ENCODE measurements at regions not wholly inside any gene's neighbourhood (a gene's known extent, or its start where the extent isn't known, plus 50 kb on each side); places are given as distances from the start of the nearest gene placed in this dataset.

DNA sequence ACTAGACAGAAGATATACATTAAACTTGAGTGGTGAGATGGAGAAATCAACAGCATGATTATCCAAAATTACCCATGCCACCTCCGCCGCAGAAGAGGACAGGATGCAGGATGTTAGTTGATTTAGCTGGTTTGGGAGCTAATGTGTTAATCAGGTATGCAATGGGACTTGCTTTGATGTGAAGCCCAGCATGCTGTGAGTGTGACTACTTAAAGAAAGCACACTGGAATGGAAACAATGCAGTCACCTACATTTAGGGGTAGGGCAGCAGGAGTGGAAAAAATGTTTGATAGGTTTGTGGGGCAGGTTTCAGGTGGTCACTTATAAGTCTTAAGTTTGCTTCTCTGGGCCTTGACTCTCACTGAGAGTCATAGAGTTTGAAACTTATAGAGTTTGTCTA lies 170.0 kb upstream of the DAAM1 start:
- ChIA-PET POLR2A (no interaction called here), CTCF (ENCODE audit: low intra/inter-chr PET ratio, low total read pairs) (no interaction called here)
- Histone ChIP-seq H3K27me3 (ENCODE audit: control insufficient read depth in 1 of 2, insufficient read depth in 2 of 2, low read length in 2 of 2) (no peaks in the 10 kb centered on the region), H4K20me1 (ENCODE audit: insufficient read depth, low read length) (no peaks in the 10 kb centered on the region), H3K4me1 (ENCODE audit: insufficient read depth, low read length) (peaks cover 6% of the 10 kb centered on the region), H2AFZ (ENCODE audit: low read length) (no peak overlapping the region), H3K36me3 (replicated peaks in 1 of 2; ENCODE audit: control insufficient read depth in 1 of 2, insufficient read depth in 2 of 2, low read length in 2 of 2) (no peaks in the 10 kb centered on the region), H3K79me2 (ENCODE audit: insufficient read depth, low read length) (no peaks in the 10 kb centered on the region), H3K4me3 (replicated peaks in 1 of 3; ENCODE audit: insufficient read depth in 1 of 3, low read depth in 2 of 3, low read length in 3 of 3) (no peak overlapping the region), H3K9ac (ENCODE audit: insufficient read depth, low read depth, low read length) (no peak overlapping the region), H3K9me3 (ENCODE audit: low read length) (peaks cover 2% of the 10 kb centered on the region; the same call in 1 of the 2 replicates), H3K27ac (ENCODE audit: extremely low read length, insufficient read depth, low read length) (no peak overlapping the region), H3K4me2 (ENCODE audit: low read depth, low read length) (no peak overlapping the region)
- no peak for DNase-seq (ENCODE audit: low spot score)
- 11% methylated on average over 2 of the region's 2 CpGs for WGBS (ENCODE audit: low lambda C conversion rate)
- in situ Hi-C loops (cut with HindIII; ENCODE audit: extremely low pct_ligation_motif_present, low pct_unique_long_range_greater_than_20kb) = no loop called here
- no peak for TF ChIP-seq TOPORS (CRISPR knock-in tag; IDR thresholded peaks at IDR 0.05)
- TF ChIP-seq ZNF251 (CRISPR knock-in tag; IDR thresholded peaks at IDR 0.05) = no peak
- no peak for TF ChIP-seq ATF7-NPFF (CRISPR knock-in tag; IDR thresholded peaks at IDR 0.05; ENCODE audit: low read depth)
- TF ChIP-seq NFRKB (IDR thresholded peaks at IDR 0.05) = no peak
- no peak for TF ChIP-seq ZFYVE20 (CRISPR knock-in tag; IDR thresholded peaks at IDR 0.05; ENCODE audit: borderline replicate concordance, low read depth)
- intact Hi-C loops (cut with micrococcal nuclease; ENCODE audit: unreplicated experiment) = no loop called here
- no peak for ATAC-seq
- no TSS peak for BruUV-seq (replicated peaks)
- FAIRE-seq = no peak

DNA sequence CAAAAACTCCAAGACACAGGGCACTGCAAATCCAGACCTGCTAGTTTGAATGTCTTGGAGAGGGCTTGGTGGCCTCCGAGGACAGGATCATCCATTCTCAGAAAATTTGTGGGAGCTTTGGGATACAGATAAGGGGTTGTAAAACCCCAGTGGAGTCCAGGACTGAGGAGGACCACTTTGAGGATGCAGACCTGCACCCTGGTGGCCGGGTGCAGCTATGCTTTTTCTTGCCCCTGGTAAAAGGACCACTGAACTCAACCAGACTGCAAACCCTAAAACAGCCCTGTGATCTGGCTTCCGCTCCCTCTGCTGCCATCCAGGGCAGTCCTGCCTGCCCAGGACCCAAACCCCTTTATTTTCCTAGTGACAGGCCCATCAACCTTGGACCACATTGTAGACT lies 169.5 kb upstream of the DAAM1 start:
- TF ChIP-seq STAG1 (CRISPR knock-in tag; IDR thresholded peaks at IDR 0.05) = peak; percentile 41
- no peak for TF ChIP-seq IRF2 (CRISPR knock-in tag; IDR thresholded peaks at IDR 0.05)
- TF ChIP-seq, protein P1, sequence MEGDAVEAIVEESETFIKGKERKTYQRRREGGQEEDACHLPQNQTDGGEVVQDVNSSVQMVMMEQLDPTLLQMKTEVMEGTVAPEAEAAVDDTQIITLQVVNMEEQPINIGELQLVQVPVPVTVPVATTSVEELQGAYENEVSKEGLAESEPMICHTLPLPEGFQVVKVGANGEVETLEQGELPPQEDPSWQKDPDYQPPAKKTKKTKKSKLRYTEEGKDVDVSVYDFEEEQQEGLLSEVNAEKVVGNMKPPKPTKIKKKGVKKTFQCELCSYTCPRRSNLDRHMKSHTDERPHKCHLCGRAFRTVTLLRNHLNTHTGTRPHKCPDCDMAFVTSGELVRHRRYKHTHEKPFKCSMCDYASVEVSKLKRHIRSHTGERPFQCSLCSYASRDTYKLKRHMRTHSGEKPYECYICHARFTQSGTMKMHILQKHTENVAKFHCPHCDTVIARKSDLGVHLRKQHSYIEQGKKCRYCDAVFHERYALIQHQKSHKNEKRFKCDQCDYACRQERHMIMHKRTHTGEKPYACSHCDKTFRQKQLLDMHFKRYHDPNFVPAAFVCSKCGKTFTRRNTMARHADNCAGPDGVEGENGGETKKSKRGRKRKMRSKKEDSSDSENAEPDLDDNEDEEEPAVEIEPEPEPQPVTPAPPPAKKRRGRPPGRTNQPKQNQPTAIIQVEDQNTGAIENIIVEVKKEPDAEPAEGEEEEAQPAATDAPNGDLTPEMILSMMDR (CRISPR knock-in tag; IDR thresholded peaks at IDR 0.05) = peak; percentile 47
- peak; percentile 65 for TF ChIP-seq SMC3 (IDR thresholded peaks at IDR 0.05; ENCODE audit: low read length)
- TF ChIP-seq RCOR2 (CRISPR knock-in tag; IDR thresholded peaks at IDR 0.05) = no peak
- Histone ChIP-seq H3K9me3 (ENCODE audit: low read length) (no peaks in the 10 kb centered on the region), H3K4me1 (ENCODE audit: insufficient read depth, low read length) (peaks cover 1% of the 10 kb centered on the region), H2AFZ (ENCODE audit: low read length) (no peak overlapping the region), H3K9ac (ENCODE audit: insufficient read depth, low read depth, low read length) (no peak overlapping the region), H3K36me3 (replicated peaks in 1 of 2; ENCODE audit: control insufficient read depth in 1 of 2, insufficient read depth in 2 of 2, low read length in 2 of 2) (no peaks in the 10 kb centered on the region), H3K4me3 (replicated peaks in 1 of 3; ENCODE audit: insufficient read depth in 1 of 3, low read depth in 2 of 3, low read length in 3 of 3) (no peak overlapping the region), H3K4me2 (ENCODE audit: low read depth, low read length) (no peak overlapping the region), H3K27ac (ENCODE audit: extremely low read length, insufficient read depth, low read length) (no peak overlapping the region), H4K20me1 (ENCODE audit: insufficient read depth, low read length) (no peaks in the 10 kb centered on the region), H3K27me3 (ENCODE audit: control insufficient read depth in 1 of 2, insufficient read depth in 2 of 2, low read length in 2 of 2) (no peaks in the 10 kb centered on the region), H3K79me2 (ENCODE audit: insufficient read depth, low read length) (no peaks in the 10 kb centered on the region)
- intact Hi-C loops (cut with micrococcal nuclease; ENCODE audit: unreplicated experiment) = loop anchor here (1.0 kb wide), 2 partner anchors 379 to 518 kb away; no protein-coding TSS in a partner anchor
- no TSS peak for BruUV-seq (replicated peaks)
- peak; percentile 85 for ATAC-seq
- in situ Hi-C loops (cut with HindIII; ENCODE audit: extremely low pct_ligation_motif_present, low pct_unique_long_range_greater_than_20kb) = no loop called here
- CTCF ChIA-PET (ENCODE audit: low intra/inter-chr PET ratio, low total read pairs) = interaction anchor here (1.3 kb wide), 1 partner anchor 379 kb away, joined by 4 read pairs; no protein-coding TSS in a partner anchor
- POLR2A ChIA-PET = no interaction called here
- FAIRE-seq = no peak
- no peak for DNase-seq (ENCODE audit: low spot score)
- 14% methylated on average over 3 of the region's 3 CpGs for WGBS (ENCODE audit: low lambda C conversion rate)

Data from HepG2 (cell line).